Cardiac muscle cell (in vitro differentiated cells and primary cell): ENCODE measurements at regions not wholly inside any gene's neighbourhood (a gene's known extent, or its start where the extent isn't known, plus 50 kb on each side); places are given as distances from the start of the nearest gene placed in this dataset.

Experiments used
- DNase-seq, 2 donors: peaks; one replicate each; pipeline versions ENCODE4 v3.0.0 to v3.0.0-alpha.2; 2010 to 2017; ENCODE audit warnings: low read depth in 1 of 2, low spot score in 1 of 2
- H3K27ac ChIP-seq: fragments of 200-600 bp; sonication (generic); 2 replicates; pipeline ENCODE4 v1.5.1; 2016
- H3K27me3 ChIP-seq: fragments of 200-600 bp; sonication (generic); 2 replicates; pipeline ENCODE4 v1.6.0; 2016; ENCODE audit warnings: control low read depth
- H3K36me3 ChIP-seq: fragments of 200-600 bp; sonication (generic); 2 replicates; pipeline ENCODE4 v1.5.1; 2016; ENCODE audit warnings: control low read depth
- H3K4me1 ChIP-seq: fragments of 200-600 bp; sonication (generic); 2 replicates; pipeline ENCODE4 v1.8.1; 2017; ENCODE audit warnings: low read depth, mild to moderate bottlenecking, mixed run types
- H3K4me3 ChIP-seq: fragments of 200-600 bp; sonication (generic); 2 replicates; pipeline ENCODE4 v1.5.1; 2016; ENCODE audit warnings: mild to moderate bottlenecking
- H3K9me3 ChIP-seq: fragments of 200-600 bp; sonication (generic); 2 replicates; pipeline ENCODE4 v1.5.1; 2017; ENCODE audit warnings: low read depth, mild to moderate bottlenecking, control low read depth
- TF ChIP-seq, protein P1 (sequence below): IDR thresholded peaks from 2 replicates; pipeline ENCODE4 v1.5.1; 2012; ENCODE audit warnings: low read depth, mild to moderate bottlenecking, low read length

DNA sequence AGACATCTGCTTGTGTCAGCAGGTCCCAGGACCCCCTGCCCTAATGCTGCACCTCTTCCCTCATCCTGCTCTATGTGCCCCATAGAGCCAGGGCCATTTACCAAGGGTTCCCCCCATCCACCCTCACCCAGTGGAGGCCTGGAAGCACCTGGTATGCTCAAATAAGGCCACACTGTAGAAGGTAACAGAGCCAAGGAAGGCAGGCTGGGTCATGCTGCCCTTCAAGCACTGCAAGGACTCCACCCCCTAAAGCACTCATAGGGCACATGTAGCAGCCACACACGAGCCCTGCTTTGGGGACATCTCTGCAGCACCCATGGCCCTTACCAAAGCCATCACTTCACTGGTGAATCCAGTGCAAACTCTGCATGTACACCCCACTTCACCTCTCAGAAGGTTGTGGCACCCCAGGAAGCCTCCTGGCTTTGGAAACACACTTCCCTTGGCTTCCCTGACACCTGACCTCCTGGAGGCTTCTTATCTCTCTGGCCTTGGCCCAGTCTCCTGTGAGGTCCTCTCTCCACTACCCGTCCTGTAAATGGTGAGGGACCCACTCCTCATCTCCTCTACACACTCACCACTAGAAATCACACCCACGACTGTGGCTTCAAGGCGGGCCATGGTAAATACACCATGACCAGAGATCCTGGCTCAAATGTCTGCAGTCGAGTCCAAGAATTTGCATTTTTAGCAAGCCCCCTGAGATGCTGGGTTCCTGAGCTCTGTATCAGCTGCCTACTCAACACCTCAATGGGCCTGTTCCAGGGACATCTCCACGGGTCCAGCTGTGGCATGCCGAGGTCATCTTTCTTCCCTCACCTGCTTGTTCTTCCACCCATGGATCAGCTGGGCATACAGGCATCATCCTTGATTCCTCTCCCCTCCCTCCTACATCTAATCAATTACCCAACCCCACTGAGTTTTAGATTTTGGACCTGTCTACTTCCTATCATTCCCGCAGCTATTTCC, 80.9 kb upstream of the DOCK9 start:
- Histone ChIP-seq H3K36me3 (no peaks in the 10 kb centered on the region), H3K27me3 (no peaks in the 10 kb centered on the region), H3K9me3 (no peaks in the 10 kb centered on the region)

DNA sequence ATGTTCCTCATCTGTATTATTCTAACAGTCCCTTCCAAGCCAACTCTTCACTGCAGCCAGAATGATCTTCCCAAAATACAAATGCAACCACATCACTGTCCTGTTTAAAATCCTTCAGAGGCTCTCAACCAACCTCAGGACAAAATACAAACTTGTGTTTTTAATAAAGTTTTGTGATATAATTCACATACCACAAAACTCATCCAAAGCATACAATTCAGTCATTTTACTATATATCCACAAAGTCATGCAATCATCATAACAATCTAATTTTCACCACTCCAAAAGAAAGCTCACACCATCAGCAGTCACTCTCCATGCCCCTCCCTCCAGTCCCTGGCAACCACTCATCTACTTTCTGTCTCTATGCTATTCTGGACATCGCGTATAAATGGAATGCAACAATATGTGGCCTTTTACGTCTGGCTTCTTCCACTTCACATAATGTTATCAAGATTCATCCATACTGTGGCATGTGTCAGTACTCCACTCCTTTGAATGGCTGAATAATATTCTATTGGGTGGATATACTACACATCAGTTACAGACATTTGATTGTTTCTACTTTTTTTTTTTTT, 81.7 kb upstream of the DOCK9 start:
- Histone ChIP-seq H3K27ac (no peak overlapping the region), H3K4me1 (peaks cover 11% of the 10 kb centered on the region), H3K36me3 (no peaks in the 10 kb centered on the region), H3K9me3 (no peaks in the 10 kb centered on the region), H3K27me3 (no peaks in the 10 kb centered on the region), H3K4me3 (no peak overlapping the region)
- TF ChIP-seq, protein P1, sequence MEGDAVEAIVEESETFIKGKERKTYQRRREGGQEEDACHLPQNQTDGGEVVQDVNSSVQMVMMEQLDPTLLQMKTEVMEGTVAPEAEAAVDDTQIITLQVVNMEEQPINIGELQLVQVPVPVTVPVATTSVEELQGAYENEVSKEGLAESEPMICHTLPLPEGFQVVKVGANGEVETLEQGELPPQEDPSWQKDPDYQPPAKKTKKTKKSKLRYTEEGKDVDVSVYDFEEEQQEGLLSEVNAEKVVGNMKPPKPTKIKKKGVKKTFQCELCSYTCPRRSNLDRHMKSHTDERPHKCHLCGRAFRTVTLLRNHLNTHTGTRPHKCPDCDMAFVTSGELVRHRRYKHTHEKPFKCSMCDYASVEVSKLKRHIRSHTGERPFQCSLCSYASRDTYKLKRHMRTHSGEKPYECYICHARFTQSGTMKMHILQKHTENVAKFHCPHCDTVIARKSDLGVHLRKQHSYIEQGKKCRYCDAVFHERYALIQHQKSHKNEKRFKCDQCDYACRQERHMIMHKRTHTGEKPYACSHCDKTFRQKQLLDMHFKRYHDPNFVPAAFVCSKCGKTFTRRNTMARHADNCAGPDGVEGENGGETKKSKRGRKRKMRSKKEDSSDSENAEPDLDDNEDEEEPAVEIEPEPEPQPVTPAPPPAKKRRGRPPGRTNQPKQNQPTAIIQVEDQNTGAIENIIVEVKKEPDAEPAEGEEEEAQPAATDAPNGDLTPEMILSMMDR, result no peak
- DNase-seq, result no peak

More for the DNA sequence above, 80.9 kb upstream of the DOCK9 start:
- Histone ChIP-seq H3K27ac (no peak overlapping the region), H3K4me1 (peaks cover 5% of the 10 kb centered on the region), H3K4me3 (no peak overlapping the region)
- TF ChIP-seq, protein P1, result no peak
- DNase-seq, result no peak

DNA sequence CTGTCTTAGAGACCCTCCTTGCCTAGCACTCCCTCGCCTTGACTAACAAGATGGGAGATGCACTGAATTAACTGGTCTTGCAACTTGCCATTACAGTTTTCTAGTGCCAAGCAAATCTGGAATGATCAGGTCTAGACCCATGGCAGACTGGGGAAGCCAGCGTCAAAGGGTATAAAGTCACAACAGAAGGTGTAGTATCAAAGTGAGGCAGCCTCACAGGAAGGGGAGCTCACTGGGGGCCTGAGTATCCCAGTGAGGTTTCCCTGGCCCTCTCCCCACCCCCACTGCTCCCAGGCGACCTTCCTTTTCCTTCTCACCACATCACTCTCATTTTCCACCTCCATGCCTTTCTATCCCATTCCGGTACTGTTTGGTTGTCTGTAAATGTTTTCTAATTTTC, 83.5 kb upstream of the DOCK9 start:
- H3K4me3 ChIP-seq, result no peak overlapping the region
- no peaks in the 10 kb centered on the region for H3K27me3 ChIP-seq
- DNase-seq, result no peak
- no peak overlapping the region for H3K27ac ChIP-seq
- peaks cover 15% of the 10 kb centered on the region for H3K4me1 ChIP-seq
- no peaks in the 10 kb centered on the region for H3K36me3 ChIP-seq
- TF ChIP-seq, protein P1, result no peak
- no peaks in the 10 kb centered on the region for H3K9me3 ChIP-seq

DNA sequence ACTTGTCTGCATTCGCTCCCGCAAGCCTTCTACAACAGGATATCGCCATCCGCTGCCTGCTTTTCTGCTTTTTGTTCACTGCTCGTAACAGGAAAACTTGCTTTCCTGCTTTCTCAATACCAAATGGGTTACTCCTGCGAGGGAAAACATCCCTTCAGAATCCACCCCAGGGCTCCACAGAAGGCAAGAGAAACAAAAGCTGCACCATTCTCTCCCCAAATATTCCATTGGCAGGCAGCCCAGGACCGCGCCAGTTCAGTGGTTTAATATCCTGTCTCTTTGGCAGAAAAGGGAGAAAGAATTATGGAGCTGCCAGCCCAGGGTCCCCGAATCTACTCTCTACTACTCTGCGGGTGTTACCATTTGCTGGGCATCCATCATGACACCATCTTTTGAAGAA, 84.7 kb upstream of the DOCK9 start:
- Histone ChIP-seq H3K9me3 (no peaks in the 10 kb centered on the region), H3K4me1 (peaks cover 15% of the 10 kb centered on the region), H3K27ac (no peak overlapping the region), H3K27me3 (no peaks in the 10 kb centered on the region), H3K36me3 (no peaks in the 10 kb centered on the region), H3K4me3 (no peak overlapping the region)
- peak in 1 of 2 donors; percentile 43 for DNase-seq
- TF ChIP-seq, protein P1, result no peak

DNA sequence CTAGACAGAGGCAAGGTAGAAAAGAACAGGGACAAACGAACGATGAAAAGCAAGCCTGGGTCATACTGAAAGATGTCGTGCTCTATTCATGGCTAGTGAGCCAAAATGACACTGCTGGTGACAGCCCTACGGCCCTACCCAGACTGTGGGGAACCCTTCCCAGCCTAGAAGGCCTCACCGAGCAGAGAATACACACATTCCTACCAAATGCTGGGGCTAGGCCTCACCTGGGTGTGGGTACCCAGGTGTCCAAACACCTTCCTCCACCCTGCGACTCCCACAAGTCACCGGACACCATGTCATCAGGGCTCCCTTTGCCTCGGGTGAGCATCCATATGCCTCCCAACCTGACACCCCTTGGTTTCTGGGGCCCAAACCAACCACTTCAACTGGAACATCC, 85.3 kb upstream of the DOCK9 start:
- no peaks in the 10 kb centered on the region for H3K27me3 ChIP-seq
- no peaks in the 10 kb centered on the region for H3K36me3 ChIP-seq
- peaks cover 15% of the 10 kb centered on the region for H3K4me1 ChIP-seq
- TF ChIP-seq, protein P1, result no peak
- no peak overlapping the region for H3K27ac ChIP-seq
- no peak for DNase-seq
- no peaks in the 10 kb centered on the region for H3K9me3 ChIP-seq
- no peak overlapping the region for H3K4me3 ChIP-seq
